ENCODE measurements at regions not wholly inside any gene's neighbourhood (a gene's known extent, or its start where the extent isn't known, plus 50 kb on each side); places are given as distances from the start of the nearest gene placed in this dataset.

DNA sequence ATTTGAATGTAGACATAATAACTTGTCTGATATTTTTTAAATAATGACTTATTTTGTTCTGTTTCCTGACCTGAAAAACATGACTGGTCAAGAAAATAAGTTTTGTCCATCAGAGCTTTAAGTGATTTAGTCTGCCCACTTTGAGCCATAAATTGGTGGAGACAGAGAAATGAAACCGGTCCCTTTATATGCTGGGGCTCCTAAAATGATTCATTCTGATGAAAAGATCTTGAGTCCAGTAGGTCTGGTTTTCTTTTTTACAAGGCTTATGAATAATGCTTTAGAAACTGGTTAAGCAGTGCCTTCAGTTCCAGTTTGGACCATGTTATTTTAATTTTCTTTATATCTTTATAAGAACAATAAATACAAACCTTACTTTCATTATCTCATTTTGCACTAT is 293.2 kb downstream of the DIPK2A start:
- no peak overlapping the region for H3K4me3 Mint-ChIP-seq
- H3K4me1 Mint-ChIP-seq (ENCODE audit: low read depth), result no peaks in the 10 kb centered on the region
- H3K27me3 Mint-ChIP-seq (ENCODE audit: low read depth), result no peaks in the 10 kb centered on the region
- H3K9me3 Mint-ChIP-seq, result no peaks in the 10 kb centered on the region
- no peaks in the 10 kb centered on the region for H3K36me3 Mint-ChIP-seq (ENCODE audit: insufficient read depth in 2 of 2)
- ATAC-seq (replicated peaks in 1 of 2), result no peak
- no peak for DNase-seq
- no peak overlapping the region for H3K27ac Mint-ChIP-seq

DNA sequence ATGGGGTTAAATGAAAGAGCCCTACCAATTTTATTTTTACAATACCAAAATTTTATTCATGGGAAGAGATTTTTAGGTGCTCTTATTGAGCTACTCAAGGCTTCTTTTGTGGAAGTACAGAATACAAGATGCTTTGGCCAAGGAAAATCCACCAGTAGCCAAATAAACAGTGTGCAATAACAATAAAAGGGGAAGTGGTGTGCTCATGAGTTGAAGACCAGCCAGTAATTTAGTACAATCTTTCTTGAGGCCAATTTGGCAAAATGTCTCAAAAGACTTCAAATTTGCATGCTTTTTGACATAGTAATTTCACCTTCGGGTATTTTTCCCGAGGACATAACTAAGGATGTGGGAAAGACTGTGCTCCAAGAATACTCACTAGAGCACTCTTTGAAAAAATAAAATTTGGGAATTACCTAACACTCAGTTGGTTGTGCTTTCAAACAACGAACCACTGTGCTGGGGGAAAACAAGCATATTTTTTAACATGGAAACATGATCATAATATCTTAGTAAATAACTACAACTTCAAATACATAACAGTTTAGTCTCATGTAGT is 294.0 kb downstream of the DIPK2A start:
- Mint-ChIP-seq H3K27ac (no peak overlapping the region), H3K4me1 (ENCODE audit: low read depth) (no peaks in the 10 kb centered on the region), H3K36me3 (ENCODE audit: insufficient read depth in 2 of 2) (no peaks in the 10 kb centered on the region), H3K9me3 (no peaks in the 10 kb centered on the region), H3K4me3 (no peak overlapping the region), H3K27me3 (ENCODE audit: low read depth) (no peaks in the 10 kb centered on the region)
- ATAC-seq (replicated peaks in 1 of 2) (no peak), DNase-seq (no peak)

- Mint-ChIP-seq H3K4me3 (no peak overlapping the region), H3K27me3 (ENCODE audit: low read depth) (no peaks in the 10 kb centered on the region), H3K4me1 (ENCODE audit: low read depth) (no peaks in the 10 kb centered on the region), H3K9me3 (no peaks in the 10 kb centered on the region), H3K36me3 (ENCODE audit: insufficient read depth in 2 of 2) (no peaks in the 10 kb centered on the region), H3K27ac (no peak overlapping the region)
- DNase-seq (no peak), ATAC-seq (replicated peaks in 1 of 2) (no peak)
These were observed 298.5 kb downstream of the DIPK2A start for GRCh38 chr3:144270100-144270499.

DNA sequence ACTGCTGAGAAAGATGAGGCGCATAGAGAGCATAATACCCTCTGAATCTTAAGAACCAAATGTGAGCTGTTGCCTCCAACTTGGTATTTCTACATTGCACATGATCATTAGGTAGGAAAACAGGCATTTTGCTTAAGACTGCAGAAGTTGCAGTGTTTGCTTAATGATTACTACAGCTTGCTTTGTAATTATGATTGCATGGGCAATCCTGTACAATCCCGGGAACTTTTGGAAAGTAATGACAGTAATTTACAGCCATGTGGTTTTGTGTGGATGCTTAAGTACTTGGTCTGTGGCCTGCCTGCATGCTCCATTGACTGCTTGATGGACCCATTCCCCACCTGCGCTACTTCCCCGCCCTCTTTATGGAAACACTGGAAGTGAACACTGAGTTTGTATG is 301.1 kb downstream of the DIPK2A start:
- ATAC-seq (replicated peaks in 1 of 2), result no peak
- H3K27me3 Mint-ChIP-seq (ENCODE audit: low read depth), result no peaks in the 10 kb centered on the region
- no peaks in the 10 kb centered on the region for H3K36me3 Mint-ChIP-seq (ENCODE audit: insufficient read depth in 2 of 2)
- H3K4me1 Mint-ChIP-seq (ENCODE audit: low read depth), result no peaks in the 10 kb centered on the region
- no peak overlapping the region for H3K27ac Mint-ChIP-seq
- H3K9me3 Mint-ChIP-seq, result no peaks in the 10 kb centered on the region
- H3K4me3 Mint-ChIP-seq, result no peak overlapping the region
- no peak for DNase-seq

GRCh38 chr3:144273601-144274000 is 302.0 kb downstream of the DIPK2A start:
- H3K4me3 Mint-ChIP-seq, result no peak overlapping the region
- ATAC-seq (replicated peaks in 1 of 2), result no peak
- no peaks in the 10 kb centered on the region for H3K36me3 Mint-ChIP-seq (ENCODE audit: insufficient read depth in 2 of 2)
- no peaks in the 10 kb centered on the region for H3K9me3 Mint-ChIP-seq
- no peak overlapping the region for H3K27ac Mint-ChIP-seq
- H3K4me1 Mint-ChIP-seq (ENCODE audit: low read depth), result no peaks in the 10 kb centered on the region
- DNase-seq, result no peak
- no peaks in the 10 kb centered on the region for H3K27me3 Mint-ChIP-seq (ENCODE audit: low read depth)

DNA sequence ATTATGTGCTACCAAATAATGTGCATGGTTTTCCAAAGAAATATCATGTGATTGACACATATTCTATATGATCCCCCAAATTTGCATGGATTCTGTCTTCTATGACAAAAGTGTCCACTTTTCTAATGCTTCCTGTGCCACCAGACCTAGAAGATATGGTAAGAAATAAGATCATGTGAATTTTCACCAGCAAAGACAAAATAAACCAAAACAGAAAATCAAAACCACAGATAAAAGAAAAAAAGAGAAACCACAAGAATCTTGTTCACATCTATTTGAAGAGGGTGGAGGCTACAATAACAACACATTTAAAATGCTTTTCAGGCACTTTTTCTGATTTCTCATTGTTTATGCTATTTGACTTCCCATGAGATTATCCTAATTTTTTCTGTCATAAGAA is 303.4 kb downstream of the DIPK2A start:
- Mint-ChIP-seq H3K27ac (no peak overlapping the region), H3K27me3 (ENCODE audit: low read depth) (no peaks in the 10 kb centered on the region), H3K9me3 (no peaks in the 10 kb centered on the region), H3K4me1 (ENCODE audit: low read depth) (no peaks in the 10 kb centered on the region), H3K4me3 (no peak overlapping the region), H3K36me3 (ENCODE audit: insufficient read depth in 2 of 2) (no peaks in the 10 kb centered on the region)
- DNase-seq (no peak), ATAC-seq (replicated peaks in 1 of 2) (no peak)

GRCh38 chr3:144282313-144282712 is 310.7 kb downstream of the DIPK2A start:
- Mint-ChIP-seq H3K9me3 (no peaks in the 10 kb centered on the region), H3K27me3 (ENCODE audit: low read depth) (no peaks in the 10 kb centered on the region), H3K36me3 (ENCODE audit: insufficient read depth in 2 of 2) (no peaks in the 10 kb centered on the region), H3K4me1 (ENCODE audit: low read depth) (no peaks in the 10 kb centered on the region), H3K27ac (no peak overlapping the region), H3K4me3 (no peak overlapping the region)
- ATAC-seq (replicated peaks in 1 of 2), result no peak
- DNase-seq, result no peak

DNA sequence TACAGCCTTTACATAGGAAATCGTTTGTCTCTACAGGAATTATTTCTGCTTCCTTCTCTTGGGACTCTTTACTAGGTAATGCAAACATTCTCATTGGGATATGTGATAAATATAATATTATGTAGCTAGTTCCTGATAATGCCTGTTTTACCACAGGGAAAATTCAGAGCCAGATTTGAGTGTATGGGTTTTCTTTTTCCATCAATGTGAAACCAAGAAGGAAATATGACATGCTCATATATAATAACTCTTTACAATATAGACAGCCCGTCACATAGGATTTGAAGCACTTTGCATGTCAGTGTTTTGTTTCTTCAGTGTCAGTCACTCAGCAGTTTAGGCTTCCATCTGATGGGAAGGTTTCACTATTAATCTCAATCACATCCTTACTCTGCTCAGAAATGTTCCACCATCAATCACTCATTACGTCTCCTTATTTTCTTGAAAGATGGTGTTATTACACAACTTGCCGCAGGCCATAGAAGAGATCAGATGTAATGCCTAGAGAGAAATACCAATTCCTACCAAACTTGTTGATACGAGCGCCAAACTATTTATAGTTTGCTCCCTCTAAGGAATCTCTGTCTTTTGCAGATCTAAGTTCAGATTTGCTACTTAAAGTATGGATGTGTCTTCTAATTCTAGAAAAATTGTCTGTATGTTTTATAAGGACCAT is 314.8 kb downstream of the DIPK2A start:
- Mint-ChIP-seq H3K4me3 (no peak overlapping the region), H3K36me3 (ENCODE audit: insufficient read depth in 2 of 2) (no peaks in the 10 kb centered on the region), H3K27me3 (ENCODE audit: low read depth) (no peaks in the 10 kb centered on the region), H3K4me1 (ENCODE audit: low read depth) (no peaks in the 10 kb centered on the region), H3K27ac (no peak overlapping the region), H3K9me3 (peaks cover 2 to 6% of the 10 kb centered on the region in 2 donors)
- DNase-seq, result no peak
- ATAC-seq (replicated peaks in 1 of 2), result no peak

GRCh38 chr3:144287001-144287400 is 315.4 kb downstream of the DIPK2A start:
- Mint-ChIP-seq H3K9me3 (peaks cover 2 to 6% of the 10 kb centered on the region in 2 donors), H3K27ac (no peak overlapping the region), H3K4me1 (ENCODE audit: low read depth) (no peaks in the 10 kb centered on the region), H3K4me3 (no peak overlapping the region), H3K36me3 (ENCODE audit: insufficient read depth in 2 of 2) (no peaks in the 10 kb centered on the region), H3K27me3 (ENCODE audit: low read depth) (no peaks in the 10 kb centered on the region)
- ATAC-seq (replicated peaks in 1 of 2) (no peak), DNase-seq (no peak)

DNA sequence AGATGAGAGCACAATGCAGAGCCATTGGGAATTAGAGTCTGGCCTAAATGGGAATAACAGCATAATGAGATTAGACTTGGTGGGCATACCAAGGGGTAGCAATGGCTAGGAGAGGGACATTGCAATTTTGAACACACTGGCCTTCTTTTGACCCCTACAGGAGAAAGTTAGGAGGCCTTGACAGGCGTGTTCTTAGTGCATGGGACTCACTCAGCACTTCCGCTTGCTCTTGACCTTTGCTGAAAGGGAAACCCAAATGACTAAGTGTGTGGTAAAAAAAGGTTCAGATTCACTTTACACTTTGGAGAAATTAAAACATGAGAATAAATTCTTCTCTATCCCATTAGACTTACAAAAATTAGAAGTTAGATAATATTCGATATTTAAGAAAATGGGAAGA is 317.4 kb downstream of the DIPK2A start:
- no peaks in the 10 kb centered on the region for H3K27me3 Mint-ChIP-seq (ENCODE audit: low read depth)
- DNase-seq, result no peak
- H3K4me1 Mint-ChIP-seq (ENCODE audit: low read depth), result no peaks in the 10 kb centered on the region
- ATAC-seq (replicated peaks in 1 of 2), result no peak
- no peaks in the 10 kb centered on the region for H3K36me3 Mint-ChIP-seq (ENCODE audit: insufficient read depth in 2 of 2)
- peaks cover 2 to 6% of the 10 kb centered on the region in 2 donors for H3K9me3 Mint-ChIP-seq
- no peak overlapping the region for H3K4me3 Mint-ChIP-seq
- no peak overlapping the region for H3K27ac Mint-ChIP-seq

DNA sequence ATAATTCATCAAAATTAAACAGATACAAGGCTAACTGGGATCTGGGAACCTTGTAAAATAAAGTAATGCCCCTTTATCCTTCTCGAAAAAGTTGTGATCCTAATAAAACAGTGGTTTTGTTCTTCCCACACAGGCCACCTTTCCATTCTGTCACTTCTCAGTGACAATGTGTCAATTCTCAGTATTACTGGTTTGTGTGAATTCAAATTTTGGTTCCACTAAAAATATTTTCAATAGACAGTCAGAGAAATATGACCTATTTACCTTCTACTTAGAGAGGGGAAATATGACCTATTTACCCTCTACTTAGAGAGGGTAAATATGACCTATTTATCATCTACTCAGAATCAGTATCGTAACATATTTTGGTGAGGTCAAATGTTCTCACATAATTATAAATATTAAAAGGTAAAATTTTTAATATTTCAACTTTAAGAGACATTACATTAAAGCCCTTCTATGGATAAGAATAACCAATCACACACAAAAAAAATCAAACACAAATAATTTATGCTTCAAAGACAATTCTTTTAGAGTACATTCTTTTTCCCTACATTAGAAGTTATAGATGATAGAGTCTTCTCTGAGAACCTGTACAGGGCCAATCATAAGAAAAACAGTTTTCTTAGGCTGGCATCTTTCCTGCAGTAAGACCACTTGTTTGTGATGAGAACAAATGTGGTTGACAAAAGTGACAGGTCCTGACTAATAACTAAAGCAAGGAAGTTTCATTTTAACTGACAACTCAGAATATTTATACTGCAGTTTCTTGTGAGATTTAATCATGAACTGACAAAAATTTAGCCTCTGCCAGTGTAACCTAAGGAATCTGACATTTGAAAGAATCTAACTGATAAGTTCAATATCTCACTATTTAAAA is 323.3 kb downstream of the DIPK2A start:
- H3K4me1 Mint-ChIP-seq (ENCODE audit: low read depth), result no peaks in the 10 kb centered on the region
- peaks cover 2% of the 10 kb centered on the region for H3K27me3 Mint-ChIP-seq (ENCODE audit: low read depth)
- H3K4me3 Mint-ChIP-seq, result no peak overlapping the region
- H3K36me3 Mint-ChIP-seq (ENCODE audit: insufficient read depth in 2 of 2), result no peaks in the 10 kb centered on the region
- DNase-seq (no peak), ATAC-seq (replicated peaks in 1 of 2) (peak; percentile 70 to 74)
- no peak overlapping the region for H3K27ac Mint-ChIP-seq
- H3K9me3 Mint-ChIP-seq, result peaks cover 2 to 3% of the 10 kb centered on the region in 2 donors

GRCh38 chr3:144295613-144296012 is 324.0 kb downstream of the DIPK2A start:
- Mint-ChIP-seq H3K4me3 (no peak overlapping the region), H3K27me3 (ENCODE audit: low read depth) (peaks cover 7% of the 10 kb centered on the region), H3K36me3 (ENCODE audit: insufficient read depth in 2 of 2) (no peaks in the 10 kb centered on the region), H3K27ac (no peak overlapping the region), H3K4me1 (ENCODE audit: low read depth) (no peaks in the 10 kb centered on the region), H3K9me3 (peaks cover 2 to 3% of the 10 kb centered on the region in 2 donors)
- no peak for DNase-seq
- no peak for ATAC-seq (replicated peaks in 1 of 2)

- no peak overlapping the region for H3K4me3 Mint-ChIP-seq
- H3K4me1 Mint-ChIP-seq (ENCODE audit: low read depth), result no peaks in the 10 kb centered on the region
- H3K27ac Mint-ChIP-seq, result no peak overlapping the region
- no peaks in the 10 kb centered on the region for H3K9me3 Mint-ChIP-seq
- no peaks in the 10 kb centered on the region for H3K36me3 Mint-ChIP-seq (ENCODE audit: insufficient read depth in 2 of 2)
- DNase-seq, result no peak
- no peak for ATAC-seq (replicated peaks in 1 of 2)
- peaks cover 7% of the 10 kb centered on the region for H3K27me3 Mint-ChIP-seq (ENCODE audit: low read depth)
These were observed 325.2 kb downstream of the DIPK2A start for GRCh38 chr3:144296808-144297207.

All from activated T-cell treated with anti-CD3 and anti-CD28 coated beads, Interleukin-2, amount 50 U/mL, for 72 hours (primary cell).